GM18870 (cell line): ENCODE measurements at regions not wholly inside any gene's neighbourhood (a gene's known extent, or its start where the extent isn't known, plus 50 kb on each side); places are given as distances from the start of the nearest gene placed in this dataset.
"Not testable (repeated sequence)": the region's sequence is repeated elsewhere in the genome, so short reads cannot be mapped to it uniquely, and the experiment has no call there.

ENCODE experiments used
- ATAC-seq: cut with Tn5 transposase; IDR thresholded peaks from one replicate; pipeline ENCODE4 v1.9.1; 2021; ENCODE audit warnings: moderate library complexity; ENCODE audit not compliant: unreplicated experiment

GRCh38 chr4:33625748-33626147, 2618.6 kb downstream of the ARAP2 start:
- no peak for ATAC-seq

GRCh38 chr4:33626221-33626620, 2618.1 kb downstream of the ARAP2 start:
- no peak for ATAC-seq

- no peak for ATAC-seq
These were observed 2616.0 kb downstream of the ARAP2 start for GRCh38 chr4:33628296-33628695.

GRCh38 chr4:33649015-33649414, 2595.3 kb downstream of the ARAP2 start:
- no peak for ATAC-seq

- ATAC-seq = no peak
These were observed 2594.8 kb downstream of the ARAP2 start for GRCh38 chr4:33649471-33649870.

GRCh38 chr4:33650036-33650435, 2594.3 kb downstream of the ARAP2 start:
- no peak for ATAC-seq

GRCh38 chr4:33658971-33659370, 2585.3 kb downstream of the ARAP2 start:
- no peak for ATAC-seq

- ATAC-seq = no peak
These were observed 2582.7 kb downstream of the ARAP2 start for GRCh38 chr4:33661636-33662035.

GRCh38 chr4:33685939-33686338, 2558.4 kb downstream of the ARAP2 start:
- no peak for ATAC-seq

GRCh38 chr4:33696041-33696440, 2548.3 kb downstream of the ARAP2 start:
- no peak for ATAC-seq

- no peak for ATAC-seq
These were observed 2547.7 kb downstream of the ARAP2 start for GRCh38 chr4:33696586-33696985.

- ATAC-seq = no peak
These were observed 2535.1 kb downstream of the ARAP2 start for GRCh38 chr4:33709247-33709646.

GRCh38 chr4:33711826-33712225, 2532.5 kb downstream of the ARAP2 start:
- no peak for ATAC-seq

- no peak for ATAC-seq
These were observed 2529.3 kb downstream of the ARAP2 start for GRCh38 chr4:33714971-33715370.

- no peak for ATAC-seq
These were observed 2528.4 kb downstream of the ARAP2 start for GRCh38 chr4:33715841-33716395.

GRCh38 chr4:33722254-33722653, 2522.1 kb downstream of the ARAP2 start:
- no peak for ATAC-seq

GRCh38 chr4:33722800-33723516, 2521.4 kb downstream of the ARAP2 start:
- ATAC-seq = no peak

GRCh38 chr4:33724685-33725084, 2519.6 kb downstream of the ARAP2 start:
- ATAC-seq = no peak

- no peak for ATAC-seq
These were observed 2518.5 kb downstream of the ARAP2 start for GRCh38 chr4:33725861-33726260.

GRCh38 chr4:33737726-33738125, 2506.6 kb downstream of the ARAP2 start:
- ATAC-seq = no peak

- ATAC-seq = no peak
These were observed 2504.3 kb downstream of the ARAP2 start for GRCh38 chr4:33739884-33740632.

- ATAC-seq = not testable (repeated sequence)
These were observed 2503.4 kb downstream of the ARAP2 start for GRCh38 chr4:33740871-33741270.
